ENCODE measurements at regions not wholly inside any gene's neighbourhood (a gene's known extent, or its start where the extent isn't known, plus 50 kb on each side); places are given as distances from the start of the nearest gene placed in this dataset.

GRCh38 chr5:27414099-27414498, 375.7 kb upstream of the CDH9 start:
- no peaks in the 10 kb centered on the region for H3K4me1 ChIP-seq (ENCODE audit: low read depth)
- no peaks in the 10 kb centered on the region for H3K9me3 ChIP-seq (ENCODE audit: low read depth)
- no peak for TF ChIP-seq CTCF (IDR thresholded peaks at IDR 0.05; ENCODE audit: low read depth, low read length)
- H3K36me3 ChIP-seq: no peaks in the 10 kb centered on the region
- no peaks in the 10 kb centered on the region for H3K27me3 ChIP-seq
- H3K27ac ChIP-seq: no peak overlapping the region
- no peak overlapping the region for H3K4me3 ChIP-seq
- DNase-seq (ENCODE audit: low read depth in 1 of 2, low spot score in 1 of 2): no peak

GRCh38 chr5:27412384-27412783, 374.0 kb upstream of the CDH9 start:
- Histone ChIP-seq H3K4me1 (ENCODE audit: low read depth) (no peaks in the 10 kb centered on the region), H3K36me3 (no peaks in the 10 kb centered on the region), H3K9me3 (ENCODE audit: low read depth) (no peaks in the 10 kb centered on the region), H3K27me3 (no peaks in the 10 kb centered on the region), H3K27ac (no peak overlapping the region), H3K4me3 (no peak overlapping the region)
- TF ChIP-seq CTCF (IDR thresholded peaks at IDR 0.05; ENCODE audit: low read depth, low read length): no peak
- no peak for DNase-seq (ENCODE audit: low read depth in 1 of 2, low spot score in 1 of 2)

GRCh38 chr5:27406020-27406419, 367.6 kb upstream of the CDH9 start:
- Histone ChIP-seq H3K4me1 (ENCODE audit: low read depth) (no peaks in the 10 kb centered on the region), H3K9me3 (ENCODE audit: low read depth) (no peaks in the 10 kb centered on the region), H3K27ac (no peak overlapping the region), H3K36me3 (no peaks in the 10 kb centered on the region), H3K27me3 (no peaks in the 10 kb centered on the region), H3K4me3 (no peak overlapping the region)
- DNase-seq (ENCODE audit: low read depth in 1 of 2, low spot score in 1 of 2): no peak
- TF ChIP-seq CTCF (IDR thresholded peaks at IDR 0.05; ENCODE audit: low read depth, low read length): no peak

- peak in 1 of 2 donors; percentile 63 for DNase-seq (ENCODE audit: low read depth in 1 of 2, low spot score in 1 of 2)
- TF ChIP-seq CTCF (IDR thresholded peaks at IDR 0.05; ENCODE audit: low read depth, low read length): no peak
Measured at GRCh38 chr5:27403243-27403882, 365.0 kb upstream of the CDH9 start.

GRCh38 chr5:27402828-27403227, 364.4 kb upstream of the CDH9 start:
- Histone ChIP-seq H3K4me1 (ENCODE audit: low read depth) (no peaks in the 10 kb centered on the region), H3K27ac (no peak overlapping the region), H3K9me3 (ENCODE audit: low read depth) (no peaks in the 10 kb centered on the region), H3K36me3 (no peaks in the 10 kb centered on the region), H3K27me3 (no peaks in the 10 kb centered on the region), H3K4me3 (no peak overlapping the region)
- DNase-seq (ENCODE audit: low read depth in 1 of 2, low spot score in 1 of 2): no peak
- no peak for TF ChIP-seq CTCF (IDR thresholded peaks at IDR 0.05; ENCODE audit: low read depth, low read length)

More at GRCh38 chr5:27403243-27403882, 365.0 kb upstream of the CDH9 start:
- H3K4me1 ChIP-seq (ENCODE audit: low read depth): no peaks in the 10 kb centered on the region
- H3K36me3 ChIP-seq: no peaks in the 10 kb centered on the region
- no peaks in the 10 kb centered on the region for H3K27me3 ChIP-seq
- no peaks in the 10 kb centered on the region for H3K9me3 ChIP-seq (ENCODE audit: low read depth)
- H3K27ac ChIP-seq: no peak overlapping the region
- no peak overlapping the region for H3K4me3 ChIP-seq

All from cardiac muscle cell (in vitro differentiated cells and primary cell).